ENCODE measurements at regions not wholly inside any gene's neighbourhood (a gene's known extent, or its start where the extent isn't known, plus 50 kb on each side); places are given as distances from the start of the nearest gene placed in this dataset.

DNA sequence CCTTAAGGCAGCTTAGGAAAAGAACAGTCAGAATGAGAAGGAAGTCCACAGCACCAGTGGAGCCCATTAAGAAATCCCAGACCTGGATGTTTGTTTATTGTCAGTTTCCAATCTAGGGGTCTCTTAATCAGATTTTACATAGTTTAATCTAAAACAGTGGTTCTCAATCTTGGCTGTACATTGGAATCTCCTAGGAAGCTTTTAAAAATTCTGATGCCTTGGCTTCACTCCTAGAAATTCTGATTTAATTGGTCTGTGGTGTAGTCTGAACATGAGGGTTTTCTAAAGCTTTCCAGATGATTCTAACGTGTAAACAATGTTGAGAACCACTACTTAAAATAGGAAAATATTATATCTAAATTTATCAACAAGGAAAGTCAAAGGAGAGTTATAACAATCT, 56.6 kb upstream of the SPRED1 start:
- no peaks in the 10 kb centered on the region for H3K4me1 Mint-ChIP-seq (ENCODE audit: low read depth)
- no peak for DNase-seq
- ATAC-seq: no peak
- no peaks in the 10 kb centered on the region for H3K9me3 Mint-ChIP-seq (ENCODE audit: insufficient read depth)
- peaks cover 3% of the 10 kb centered on the region for H3K27me3 Mint-ChIP-seq (ENCODE audit: low read depth)
- ChIA-PET POLR2A (no interaction called here), CTCF (interaction anchor here (1.0 kb wide), 1 partner anchor 11 kb away, joined by 4 read pairs; no protein-coding TSS in a partner anchor)
- H3K4me3 Mint-ChIP-seq: no peak overlapping the region
- no peak overlapping the region for H3K27ac Mint-ChIP-seq
- no peaks in the 10 kb centered on the region for H3K36me3 Mint-ChIP-seq (ENCODE audit: low read depth)

DNA sequence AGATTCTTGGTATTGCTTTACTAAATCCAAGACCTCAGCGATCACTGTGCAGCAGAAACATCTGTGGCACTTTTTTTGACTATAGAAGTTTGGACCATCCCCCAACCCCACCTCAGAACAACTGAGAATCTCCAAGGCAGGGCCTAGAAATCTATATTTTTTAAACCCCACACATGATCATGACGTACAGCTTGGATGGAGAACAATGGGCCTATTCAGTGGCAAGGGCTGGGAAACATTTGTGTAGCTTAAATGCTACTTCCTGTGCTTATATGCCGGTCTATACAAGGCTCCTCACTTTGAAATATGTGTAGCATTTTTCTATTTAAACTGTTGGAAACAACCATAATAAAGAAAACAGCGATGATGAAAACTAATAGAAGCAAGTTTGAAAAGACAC, 55.1 kb upstream of the SPRED1 start:
- no peaks in the 10 kb centered on the region for H3K4me1 Mint-ChIP-seq (ENCODE audit: low read depth)
- no peak for ATAC-seq

DNA sequence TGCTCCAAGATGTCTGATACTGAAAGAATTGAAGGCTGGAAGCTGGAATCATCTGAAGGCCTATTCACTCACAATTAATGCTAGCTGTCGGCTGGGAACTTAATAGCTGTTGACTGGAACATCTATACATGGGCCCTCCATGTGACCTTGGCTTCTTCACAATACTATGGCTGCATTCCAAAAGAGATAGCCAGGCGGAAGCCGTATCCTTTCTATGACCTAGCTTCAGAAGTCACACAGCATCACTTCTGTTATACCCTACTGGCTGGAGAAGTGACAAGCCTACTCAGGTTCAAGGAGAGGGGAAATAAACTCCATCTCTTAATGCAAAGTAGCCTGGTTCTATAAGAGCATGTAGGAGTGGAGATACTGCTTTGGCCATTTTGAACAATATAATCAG, 50.9 kb upstream of the SPRED1 start:
- CTCF ChIA-PET: no interaction called here
- Mint-ChIP-seq H3K36me3 (ENCODE audit: low read depth) (no peaks in the 10 kb centered on the region), H3K27me3 (ENCODE audit: low read depth) (peaks cover 12% of the 10 kb centered on the region), H3K4me1 (ENCODE audit: low read depth) (no peaks in the 10 kb centered on the region), H3K27ac (no peak overlapping the region), H3K4me3 (no peak overlapping the region), H3K9me3 (ENCODE audit: insufficient read depth) (no peaks in the 10 kb centered on the region)
- DNase-seq (no peak), ATAC-seq (no peak)
- POLR2A ChIA-PET: no interaction called here

More for the DNA sequence above, 55.1 kb upstream of the SPRED1 start:
- H3K27me3 Mint-ChIP-seq (ENCODE audit: low read depth): peaks cover 3% of the 10 kb centered on the region
- no peak overlapping the region for H3K27ac Mint-ChIP-seq
- no peak for DNase-seq
- ChIA-PET CTCF (no interaction called here), POLR2A (no interaction called here)
- H3K36me3 Mint-ChIP-seq (ENCODE audit: low read depth): no peaks in the 10 kb centered on the region
- no peaks in the 10 kb centered on the region for H3K9me3 Mint-ChIP-seq (ENCODE audit: insufficient read depth)
- H3K4me3 Mint-ChIP-seq: no peak overlapping the region

DNA sequence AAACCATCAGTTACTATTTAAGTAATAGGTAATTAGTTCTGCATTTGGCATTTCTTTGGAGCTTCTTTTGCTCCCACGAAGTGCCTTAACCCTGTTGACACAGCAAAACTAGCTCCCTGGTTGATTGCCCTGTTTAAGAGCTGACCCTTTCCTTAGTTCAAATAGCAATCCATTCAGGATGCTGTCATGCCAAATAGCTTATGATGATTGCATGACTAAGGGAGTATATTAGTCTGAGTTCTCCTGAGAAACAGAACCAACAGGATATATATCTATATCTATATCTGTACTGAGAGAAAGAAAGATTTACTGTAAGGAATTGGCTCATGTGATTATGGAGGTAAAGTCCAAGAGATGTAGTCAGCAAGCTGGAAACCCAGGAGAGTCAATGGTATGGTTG, 50.3 kb upstream of the SPRED1 start:
- ATAC-seq: no peak
- ChIA-PET POLR2A (no interaction called here), CTCF (no interaction called here)
- DNase-seq: no peak
- Mint-ChIP-seq H3K27me3 (ENCODE audit: low read depth) (peaks cover 14% of the 10 kb centered on the region), H3K9me3 (ENCODE audit: insufficient read depth) (no peaks in the 10 kb centered on the region), H3K36me3 (ENCODE audit: low read depth) (no peaks in the 10 kb centered on the region), H3K4me1 (ENCODE audit: low read depth) (no peaks in the 10 kb centered on the region), H3K27ac (no peak overlapping the region), H3K4me3 (no peak overlapping the region)
